MM.1S (cell line): ENCODE measurements at regions not wholly inside any gene's neighbourhood (a gene's known extent, or its start where the extent isn't known, plus 50 kb on each side); places are given as distances from the start of the nearest gene placed in this dataset.

Experiments
- CTCF ChIP-seq: fragments of 300-600 bp; sonication (generic); IDR thresholded peaks from 2 replicates; pipeline ENCODE4 v1.5.1; 2016; ENCODE audit warnings: antibody characterized with exemption, low read length, mixed read lengths
- EZH2phosphoT487 ChIP-seq: fragments of 300-600 bp; sonication (generic); IDR thresholded peaks from 2 replicates; pipeline ENCODE4 v1.6.1; 2018; ENCODE audit warnings: antibody characterized with exemption, low read length

GRCh38 chr1:194857413-194857812, 1671.0 kb upstream of the B3GALT2 start:
- no peak for TF ChIP-seq CTCF
- TF ChIP-seq EZH2phosphoT487, result no peak
